Pancreas (tissue), 10 donors: ENCODE measurements at regions not wholly inside any gene's neighbourhood (a gene's known extent, or its start where the extent isn't known, plus 50 kb on each side); places are given as distances from the start of the nearest gene placed in this dataset.

Source experiments
- ATAC-seq, 4 donors: fragments of 200-7000 bp; cut with Tn5 transposase; one replicate each; pipeline versions ENCODE4 v1.8.0 to v1.9.1; 2020; ENCODE audit warnings: mild to moderate bottlenecking in 4 of 4, moderate library complexity in 4 of 4
- DNase-seq, 6 donors: peaks; one replicate each; pipeline ENCODE4 v3.0.0-alpha.2; 2020
- FAIRE-seq: peaks from 2 replicates; lab custom pipeline; 2012; peaks lifted over from hg19 to GRCh38; lab: Jason Lieb, UNC
- H3K27ac ChIP-seq, 4 donors: fragments of 200-600 bp; sonication (generic); 1 replicate in 3 of 4; 2 replicates in 1 of 4; pipeline versions ENCODE4 v1.5.0 to v1.8.0; 2020
- H3K27me3 ChIP-seq, 4 donors: fragments of 200-600 bp; one replicate each; pipeline ENCODE4 v1.8.0; 2021
- H3K36me3 ChIP-seq, 3 donors: fragments of 200-600 bp; sonication (generic) in 1 of 3; one replicate each; pipeline versions ENCODE4 v1.5.0 to v1.8.0; 2020 to 2021
- H3K4me1 ChIP-seq, 3 donors: fragments of 200-600 bp; one replicate each; pipeline ENCODE4 v1.8.0; 2021
- H3K4me3 ChIP-seq, 4 donors: fragments of 200-600 bp; sonication (generic) in 2 of 4; one replicate each; pipeline versions ENCODE4 v1.5.0 to v1.8.0; 2020 to 2021
- H3K9me3 ChIP-seq, 4 donors: fragments of 200-600 bp; one replicate each; pipeline ENCODE4 v1.8.0; 2021
- CTCF ChIP-seq, 4 donors: fragments of 200-600 bp; sonication (generic) in 3 of 4; IDR thresholded peaks; one replicate each; pipeline versions ENCODE4 v1.5.0 to v1.8.0; 2021; ENCODE audit warnings: antibody characterized with exemption in 4 of 4
- WGBS, 2 donors: extraction: QIAGEN DNeasy Blood & Tissue Kit; methylation state at CpG; one replicate each; pipeline ENCODE4 v1.1.7; 2013; 5-methylcytosine and 5-hydroxymethylcytosine counted together
- intact Hi-C, 3 donors: fragments of 100-400 bp; cut with DNase I; formaldehyde crosslinking; loops; one replicate each; pipeline versions ENCODE4 v1.11.1 to v1.14.2; 2022
- donor health status: healthy with polysubstance abuse.
- donor health status: DM: no; HTN: no; CAD: no; lungs with moderate emphysema.
- donor health status: DM: no; HTN: no; CAD: no.
- donor health status: control.
- donor health status: control.
- donor health status: Bipolar disorder and iron deficiency.
- donor health status: DM: yes; HTN: yes; CAD: no.
- donor health status: DM: no; HTN: no; CAD: no.
- donor health status: DM: no; HTN: no; CAD: no.
- donor health status: DM: yes; HTN: yes; CAD: no.

GRCh38 chr10:129094233-129094632 lies 372.8 kb upstream of the MGMT start:
- WGBS, 2 donors = 71 to 90% methylated on average over 6 of the region's 6 CpGs
- H3K4me3 ChIP-seq = no peak overlapping the region
- intact Hi-C loops = no loop called here
- no peak overlapping the region for H3K27ac ChIP-seq
- no peak for TF ChIP-seq CTCF (IDR thresholded peaks at IDR 0.05)
- no peaks in the 10 kb centered on the region for H3K27me3 ChIP-seq
- H3K9me3 ChIP-seq = no peaks in the 10 kb centered on the region
- no peak for DNase-seq
- no peak for FAIRE-seq
- no peak for ATAC-seq
- peaks cover 0 to 7% (median 0%) of the 10 kb centered on the region in 3 donors for H3K4me1 ChIP-seq
- no peaks in the 10 kb centered on the region for H3K36me3 ChIP-seq

- H3K9me3 ChIP-seq = no peaks in the 10 kb centered on the region
- FAIRE-seq = no peak
- H3K4me3 ChIP-seq = no peak overlapping the region
- H3K4me1 ChIP-seq = peaks cover 0 to 7% (median 0%) of the 10 kb centered on the region in 3 donors
- ATAC-seq = no peak
- no peaks in the 10 kb centered on the region for H3K27me3 ChIP-seq
- WGBS, 2 donors = 71 to 78% methylated on average over 2 of the region's 2 CpGs
- H3K36me3 ChIP-seq = no peaks in the 10 kb centered on the region
- no peak overlapping the region for H3K27ac ChIP-seq
- TF ChIP-seq CTCF (IDR thresholded peaks at IDR 0.05) = no peak
- DNase-seq = no peak
- intact Hi-C loops = no loop called here
Observed at GRCh38 chr10:129094861-129095260, 372.2 kb upstream of the MGMT start.

- Histone ChIP-seq H3K36me3 (no peaks in the 10 kb centered on the region), H3K27me3 (no peaks in the 10 kb centered on the region), H3K27ac (no peak overlapping the region), H3K9me3 (no peaks in the 10 kb centered on the region), H3K4me1 (peaks cover 0 to 7% (median 0%) of the 10 kb centered on the region in 3 donors), H3K4me3 (no peak overlapping the region)
- DNase-seq (no peak), ATAC-seq (no peak), FAIRE-seq (peak; percentile 54)
- WGBS, 2 donors = 70 to 72% methylated on average over 7 of the region's 7 CpGs
- intact Hi-C loops = no loop called here
- TF ChIP-seq CTCF (IDR thresholded peaks at IDR 0.05) = no peak
Observed at GRCh38 chr10:129095680-129096064, 371.4 kb upstream of the MGMT start.

- intact Hi-C loops = no loop called here
- TF ChIP-seq CTCF (IDR thresholded peaks at IDR 0.05) = no peak
- 15 to 24% methylated on average over 12 of the region's 12 CpGs for whole genome bisulfite sequencing, 2 donors
- peak in 1 of 6 donors; percentile 3 for DNase-seq
- Histone ChIP-seq H3K36me3 (no peaks in the 10 kb centered on the region), H3K9me3 (no peaks in the 10 kb centered on the region), H3K4me1 (peaks cover 0 to 7% (median 0%) of the 10 kb centered on the region in 3 donors), H3K27me3 (no peaks in the 10 kb centered on the region), H3K4me3 (no peak overlapping the region), H3K27ac (no peak overlapping the region)
- no peak for FAIRE-seq
- peak; percentile 48 to 77 (median 70) for ATAC-seq
Observed at GRCh38 chr10:129096065-129096984, 370.7 kb upstream of the MGMT start.

- no peaks in the 10 kb centered on the region for H3K27me3 ChIP-seq
- no peak for TF ChIP-seq CTCF (IDR thresholded peaks at IDR 0.05)
- H3K36me3 ChIP-seq = no peaks in the 10 kb centered on the region
- no peak overlapping the region for H3K27ac ChIP-seq
- H3K4me1 ChIP-seq = peaks cover 0 to 7% (median 0%) of the 10 kb centered on the region in 3 donors
- FAIRE-seq = no peak
- 62 to 66% methylated on average over 6 of the region's 6 CpGs for WGBS, 2 donors
- no peak for ATAC-seq
- intact Hi-C loops = no loop called here
- H3K4me3 ChIP-seq = no peak overlapping the region
- H3K9me3 ChIP-seq = no peaks in the 10 kb centered on the region
- DNase-seq = no peak
Observed at GRCh38 chr10:129097776-129098330, 369.2 kb upstream of the MGMT start.
